ENCODE measurements at regions not wholly inside any gene's neighbourhood (a gene's known extent, or its start where the extent isn't known, plus 50 kb on each side); places are given as distances from the start of the nearest gene placed in this dataset.

- TF ChIP-seq EGR1 (IDR thresholded peaks at IDR 0.05; ENCODE audit: low read depth in 2 of 2) (no peak), MAX (IDR thresholded peaks at IDR 0.05) (no peak), CTCF (IDR thresholded peaks at IDR 0.05; ENCODE audit: low read depth, low read length, missing input control) (no peak), RAD21 (IDR thresholded peaks at IDR 0.05) (no peak)
Observed at GRCh38 chr3:110711851-110712516, 359.6 kb upstream of the NECTIN3 start.
